Fibroblast of lung (primary cell): ENCODE measurements at regions not wholly inside any gene's neighbourhood (a gene's known extent, or its start where the extent isn't known, plus 50 kb on each side); places are given as distances from the start of the nearest gene placed in this dataset.

Source experiments
- EZH2 ChIP-seq: IDR thresholded peaks from 2 replicates; pipeline ENCODE4 v1.5.1; 2012; ENCODE audit warnings: low read length, control low read depth, mild to moderate bottlenecking; ENCODE audit errors: missing control alignments
- TF ChIP-seq, protein P1 (sequence below), 2 donors: IDR thresholded peaks in 1 of 2; conservative IDR thresholded peaks in 1 of 2; 1 replicate in 1 of 2; 2 replicates in 1 of 2; pipeline ENCODE4 v1.5.1; 2011 to 2012; ENCODE audit warnings: low read length in 2 of 2, control low read depth in 1 of 2, inconsistent platforms in 1 of 2, low read depth in 1 of 2, mild to moderate bottlenecking in 1 of 2

DNA sequence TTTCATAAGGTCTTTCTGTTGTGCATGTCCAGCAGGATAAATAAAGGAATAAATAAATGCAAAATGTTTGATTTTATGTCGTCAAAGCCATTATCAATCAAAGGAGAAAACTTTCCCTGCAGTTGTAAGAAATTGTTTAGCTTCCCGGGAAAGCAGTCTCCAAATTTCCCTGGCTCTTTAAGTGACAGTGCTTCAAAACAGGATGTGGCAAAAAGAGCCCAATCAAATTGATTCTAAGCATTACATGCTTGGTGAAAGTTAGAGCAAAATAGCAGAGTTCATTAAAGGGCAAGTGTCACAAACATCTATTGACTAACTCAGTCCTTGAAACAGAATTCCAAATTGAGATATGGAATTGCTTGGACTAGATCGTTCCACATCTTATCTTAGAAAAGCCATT is 704.1 kb downstream of the PRELID2 start:
- TF ChIP-seq, protein P1, sequence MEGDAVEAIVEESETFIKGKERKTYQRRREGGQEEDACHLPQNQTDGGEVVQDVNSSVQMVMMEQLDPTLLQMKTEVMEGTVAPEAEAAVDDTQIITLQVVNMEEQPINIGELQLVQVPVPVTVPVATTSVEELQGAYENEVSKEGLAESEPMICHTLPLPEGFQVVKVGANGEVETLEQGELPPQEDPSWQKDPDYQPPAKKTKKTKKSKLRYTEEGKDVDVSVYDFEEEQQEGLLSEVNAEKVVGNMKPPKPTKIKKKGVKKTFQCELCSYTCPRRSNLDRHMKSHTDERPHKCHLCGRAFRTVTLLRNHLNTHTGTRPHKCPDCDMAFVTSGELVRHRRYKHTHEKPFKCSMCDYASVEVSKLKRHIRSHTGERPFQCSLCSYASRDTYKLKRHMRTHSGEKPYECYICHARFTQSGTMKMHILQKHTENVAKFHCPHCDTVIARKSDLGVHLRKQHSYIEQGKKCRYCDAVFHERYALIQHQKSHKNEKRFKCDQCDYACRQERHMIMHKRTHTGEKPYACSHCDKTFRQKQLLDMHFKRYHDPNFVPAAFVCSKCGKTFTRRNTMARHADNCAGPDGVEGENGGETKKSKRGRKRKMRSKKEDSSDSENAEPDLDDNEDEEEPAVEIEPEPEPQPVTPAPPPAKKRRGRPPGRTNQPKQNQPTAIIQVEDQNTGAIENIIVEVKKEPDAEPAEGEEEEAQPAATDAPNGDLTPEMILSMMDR (conservative IDR thresholded peaks at IDR 0.05 in 1 of 2, IDR thresholded peaks at IDR 0.05 in 1 of 2; ENCODE audit: low read depth in 1 of 2, low read length in 2 of 2): no peak
- no peak for TF ChIP-seq EZH2
